GM19372 (cell line): ENCODE measurements at regions not wholly inside any gene's neighbourhood (a gene's known extent, or its start where the extent isn't known, plus 50 kb on each side); places are given as distances from the start of the nearest gene placed in this dataset.
"Not testable (repeated sequence)": the region's sequence is repeated elsewhere in the genome, so short reads cannot be mapped to it uniquely, and the experiment has no call there.

Experiments
- ATAC-seq: cut with Tn5 transposase; IDR thresholded peaks from one replicate; pipeline ENCODE4 v1.9.1; 2021; ENCODE audit warnings: mild to moderate bottlenecking, low read depth, moderate library complexity; ENCODE audit not compliant: unreplicated experiment

DNA sequence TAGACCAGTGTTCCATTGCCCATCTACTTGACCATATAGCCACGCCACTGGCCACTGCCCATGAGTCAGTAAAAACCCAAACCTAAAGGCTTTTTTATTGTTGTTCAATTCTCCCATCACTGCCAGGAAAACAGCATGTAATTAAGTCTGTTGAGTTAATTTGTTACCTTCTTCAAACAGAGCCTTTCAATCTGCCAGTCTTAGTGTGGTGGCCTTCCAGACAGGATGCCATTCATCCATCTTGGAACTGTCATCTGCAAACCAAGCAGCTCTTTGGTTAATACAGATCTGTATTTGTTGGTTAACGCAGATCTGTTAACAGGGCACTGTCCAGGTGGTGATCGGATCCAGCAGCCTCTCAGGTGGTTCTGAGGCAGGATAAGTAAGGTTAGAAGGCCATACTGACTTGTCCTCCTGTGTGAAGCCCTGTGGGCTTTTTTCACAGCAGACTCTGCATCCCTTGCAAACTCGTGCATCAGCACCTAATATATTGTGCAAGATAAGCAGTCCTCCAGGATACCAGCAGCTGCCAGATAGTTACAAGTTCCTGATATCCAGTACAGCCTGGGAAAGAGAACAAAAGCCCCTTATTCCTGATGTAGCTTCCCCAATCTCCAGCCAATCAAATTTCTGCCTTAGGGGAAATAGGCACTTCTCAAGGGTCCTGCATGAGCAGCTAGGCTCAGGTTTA is 59.1 kb upstream of the DHRS4 start:
- ATAC-seq: no peak

GRCh38 chr14:23895053-23895419 is 58.5 kb upstream of the DHRS4 start:
- ATAC-seq: no peak

DNA sequence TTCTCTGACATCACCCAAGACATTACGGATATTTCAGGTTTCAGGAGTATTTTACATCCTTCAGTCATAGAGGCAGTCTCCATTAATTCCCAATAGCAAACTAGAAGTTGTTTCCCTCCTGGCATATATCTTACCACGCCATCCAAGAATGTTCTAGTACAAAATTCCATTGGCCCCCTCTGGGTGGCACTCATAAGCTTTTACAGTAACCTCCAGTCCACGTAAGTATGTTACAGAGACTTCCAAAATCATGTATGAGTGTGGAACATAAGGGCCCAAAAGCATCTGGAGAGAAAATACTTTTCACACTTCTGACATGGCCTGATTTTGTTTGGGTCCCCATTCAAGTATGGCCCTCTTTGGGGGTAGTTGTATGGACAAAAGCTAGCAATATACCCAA is 58.1 kb upstream of the DHRS4 start:
- ATAC-seq: no peak

- no peak for ATAC-seq
Observed at GRCh38 chr14:23896609-23897153, 56.9 kb upstream of the DHRS4 start.

- ATAC-seq: not testable (repeated sequence)
Observed at GRCh38 chr14:23897291-23897690, 56.3 kb upstream of the DHRS4 start.

DNA sequence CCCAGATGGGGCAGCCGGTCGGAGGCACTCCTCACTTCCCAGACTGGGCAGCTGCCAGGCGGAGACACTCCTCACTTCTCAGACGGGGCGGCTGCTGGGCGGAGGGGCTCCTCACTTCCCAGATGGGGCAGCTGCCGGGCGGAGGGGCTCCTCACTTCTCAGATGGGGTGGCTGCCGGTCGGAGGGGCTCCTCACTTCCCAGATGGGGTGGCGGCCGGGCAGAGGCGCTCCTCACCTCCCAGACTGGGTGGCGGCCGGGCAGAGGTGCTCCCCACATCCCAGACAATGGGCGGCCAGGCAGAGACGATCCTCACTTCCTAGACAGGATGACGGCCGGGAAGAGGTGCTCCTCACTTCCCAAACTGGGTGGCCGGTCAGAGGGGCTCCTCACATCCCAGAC is 55.2 kb upstream of the DHRS4 start:
- not testable (repeated sequence) for ATAC-seq

DNA sequence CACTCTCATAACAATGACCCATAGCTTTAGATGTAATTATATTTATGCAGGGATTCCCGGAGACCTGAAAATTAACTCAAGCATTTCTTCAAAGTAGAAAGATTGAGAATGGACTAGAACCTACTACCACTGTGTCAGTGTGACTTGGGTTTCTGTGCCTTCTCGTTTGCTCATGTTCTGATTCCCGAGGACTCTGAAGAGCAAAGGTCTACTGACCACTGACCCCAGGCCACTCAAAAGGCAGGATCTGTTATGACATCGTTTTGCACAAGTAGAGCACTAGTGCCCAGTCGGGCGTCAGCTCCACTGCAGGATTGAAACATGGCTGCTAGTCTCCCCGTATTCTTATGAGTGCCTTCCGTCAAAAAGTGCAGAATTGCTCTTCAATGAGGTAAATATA is 53.8 kb upstream of the DHRS4 start:
- no peak for ATAC-seq

DNA sequence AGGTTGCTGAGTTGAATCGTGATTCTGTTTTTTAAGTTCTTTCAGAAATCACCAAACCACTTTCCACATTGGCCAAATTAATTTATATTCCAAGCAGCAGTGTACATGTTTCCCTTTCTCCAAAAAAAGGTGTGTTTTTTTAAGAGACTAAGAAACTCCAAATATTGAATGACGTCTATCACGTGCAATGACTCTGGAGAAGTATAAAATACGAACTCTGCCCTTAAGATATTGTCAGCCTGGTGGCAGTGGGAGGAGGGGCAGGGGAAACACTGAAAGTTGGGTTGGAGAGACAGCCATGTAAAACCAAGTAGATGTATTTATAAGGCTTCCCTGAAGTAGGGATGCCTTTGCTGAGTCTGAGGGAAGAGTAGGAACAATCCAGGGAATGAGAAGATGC is 50.1 kb upstream of the DHRS4 start:
- no peak for ATAC-seq
